Bronchial epithelial cell (primary cell): ENCODE measurements at regions not wholly inside any gene's neighbourhood (a gene's known extent, or its start where the extent isn't known, plus 50 kb on each side); places are given as distances from the start of the nearest gene placed in this dataset.
"Not testable (repeated sequence)": the region's sequence is repeated elsewhere in the genome, so short reads cannot be mapped to it uniquely, and the experiment has no call there.

Source experiments
- DNase-seq: peaks from one replicate; pipeline ENCODE4 v3.0.0-alpha.2; 2010; ENCODE audit warnings: low read depth
- FAIRE-seq: peaks from 2 replicates; lab custom pipeline; 2011; peaks lifted over from hg19 to GRCh38; lab: Jason Lieb, UNC
- H3K27me3 ChIP-seq: 2 replicates; pipeline ENCODE4 v1.5.1; 2011; ENCODE audit warnings: low read length; ENCODE audit not compliant: control insufficient read depth, insufficient read depth
- H3K36me3 ChIP-seq: 2 replicates; pipeline ENCODE4 v1.5.1; 2011; ENCODE audit warnings: low read length; ENCODE audit not compliant: control insufficient read depth, insufficient read depth
- H3K4me3 ChIP-seq: 2 replicates; pipeline ENCODE4 v1.5.1; 2011; ENCODE audit warnings: mild to moderate bottlenecking, low read depth, low read length, control low read depth
- CTCF ChIP-seq: IDR thresholded peaks from 2 replicates; pipeline ENCODE4 v1.5.1; 2011; ENCODE audit warnings: mild to moderate bottlenecking, moderate library complexity, low read length, control low read depth, inconsistent platforms; ENCODE audit not compliant: insufficient read depth, severe bottlenecking

DNA sequence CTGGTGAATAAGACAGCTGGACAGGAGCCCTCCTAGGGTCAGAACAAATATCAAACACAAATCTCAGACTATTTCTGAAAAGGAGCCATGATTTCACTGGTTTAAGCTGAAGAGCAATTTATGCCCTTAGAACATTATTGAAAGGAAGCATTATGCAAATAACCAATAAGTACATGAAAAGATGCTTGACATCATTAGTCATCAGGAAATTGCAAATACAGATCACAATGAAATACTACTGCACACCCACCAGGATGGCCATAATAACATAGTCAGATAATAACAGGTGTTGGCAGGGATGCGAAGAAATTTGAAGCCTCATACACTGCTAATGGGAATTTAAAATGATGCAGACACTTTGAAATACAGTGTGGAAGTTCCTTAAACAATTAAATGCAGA is 176.4 kb upstream of the RAB6C start:
- no peak overlapping the region for H3K4me3 ChIP-seq
- FAIRE-seq: no peak
- no peaks in the 10 kb centered on the region for H3K27me3 ChIP-seq
- DNase-seq: peak; percentile 43
- H3K36me3 ChIP-seq: no peaks in the 10 kb centered on the region
- no peak for TF ChIP-seq CTCF

- Histone ChIP-seq H3K4me3 (no peak overlapping the region), H3K27me3 (no peaks in the 10 kb centered on the region), H3K36me3 (no peaks in the 10 kb centered on the region)
- FAIRE-seq (no peak), DNase-seq (no peak)
- no peak for TF ChIP-seq CTCF
These were observed 175.6 kb upstream of the RAB6C start for GRCh38 chr2:129803871-129804270.

DNA sequence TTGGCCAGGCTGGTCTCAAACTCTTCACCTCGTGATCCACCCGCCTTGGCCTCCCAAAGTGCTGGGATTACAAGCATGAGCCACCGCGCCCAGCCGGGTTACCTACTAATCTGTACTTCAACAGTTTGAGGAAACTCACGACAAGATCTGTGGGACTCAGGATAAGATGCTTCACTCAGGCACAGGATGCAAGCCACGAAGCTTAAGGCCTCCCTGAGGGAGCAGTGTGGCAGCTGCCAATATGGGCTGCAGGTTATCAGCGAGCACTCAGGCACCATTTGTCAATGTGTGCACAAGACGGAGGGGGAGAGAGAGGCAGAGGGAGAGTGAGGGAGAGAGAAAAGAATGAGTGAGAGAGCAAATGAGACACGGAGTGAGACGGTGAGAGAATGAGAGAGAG is 173.6 kb upstream of the RAB6C start:
- H3K27me3 ChIP-seq: no peaks in the 10 kb centered on the region
- FAIRE-seq (no peak), DNase-seq (no peak)
- TF ChIP-seq CTCF: no peak
- H3K36me3 ChIP-seq: no peaks in the 10 kb centered on the region
- no peak overlapping the region for H3K4me3 ChIP-seq

GRCh38 chr2:129806317-129806716 is 173.1 kb upstream of the RAB6C start:
- H3K36me3 ChIP-seq: no peaks in the 10 kb centered on the region
- H3K27me3 ChIP-seq: no peaks in the 10 kb centered on the region
- H3K4me3 ChIP-seq: no peak overlapping the region
- DNase-seq: no peak
- TF ChIP-seq CTCF: no peak
- no peak for FAIRE-seq

DNA sequence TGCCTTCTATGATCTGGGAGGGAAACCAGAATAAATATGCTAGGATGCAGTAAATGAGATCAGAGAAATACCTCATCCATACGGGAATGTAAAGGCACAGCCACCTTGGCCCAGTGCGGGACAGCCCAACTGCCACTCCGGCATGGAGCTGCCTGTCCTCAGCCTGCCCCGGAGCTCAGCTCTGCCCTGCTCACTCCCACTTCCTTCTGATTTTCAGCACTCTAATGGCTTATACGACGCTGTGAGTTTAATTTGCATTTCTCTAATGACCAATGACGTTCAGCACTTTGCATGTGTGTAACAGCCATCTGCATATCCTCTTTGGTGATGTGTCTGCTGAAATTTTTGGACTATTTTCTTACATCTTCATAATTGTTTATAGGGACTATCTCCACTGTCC is 172.5 kb upstream of the RAB6C start:
- no peak for TF ChIP-seq CTCF
- FAIRE-seq (no peak), DNase-seq (no peak)
- Histone ChIP-seq H3K4me3 (no peak overlapping the region), H3K36me3 (no peaks in the 10 kb centered on the region), H3K27me3 (no peaks in the 10 kb centered on the region)

DNA sequence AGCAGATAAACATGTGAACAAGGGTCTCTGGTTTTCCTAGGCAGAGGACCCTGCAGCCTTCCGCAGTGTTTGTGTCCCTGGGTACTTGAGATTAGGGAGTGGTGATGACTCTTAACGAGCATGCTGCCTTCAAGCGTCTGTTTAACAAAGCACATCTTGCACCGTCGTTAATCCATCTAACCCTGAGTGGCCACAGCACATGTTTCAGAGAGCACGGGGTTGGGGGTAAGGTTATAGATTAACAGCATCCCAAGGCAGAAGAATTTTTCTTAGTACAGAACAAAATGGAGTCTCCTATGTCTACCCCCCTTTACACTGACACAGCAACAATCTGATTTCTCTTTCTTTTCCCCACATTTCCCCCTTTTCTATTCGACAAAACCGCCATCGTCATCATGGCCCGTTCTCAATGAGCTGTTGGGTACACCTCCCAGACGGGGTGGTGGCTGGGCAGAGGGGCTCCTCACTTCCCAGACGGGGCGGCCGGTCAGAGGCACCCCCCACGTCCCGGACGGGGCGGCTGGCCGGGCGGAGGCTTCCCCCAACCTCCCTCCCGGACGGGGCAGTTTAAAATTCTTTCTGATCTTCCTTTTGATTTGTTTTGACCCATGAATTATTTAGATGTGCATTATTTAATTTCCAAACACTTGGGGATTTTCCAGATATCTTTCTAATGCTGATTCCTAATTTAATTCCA is 171.7 kb upstream of the RAB6C start:
- H3K27me3 ChIP-seq, FAIRE-seq, H3K36me3 ChIP-seq, DNase-seq, H3K4me3 ChIP-seq: not testable (repeated sequence)
